WTC11 (cell line): ENCODE measurements at regions not wholly inside any gene's neighbourhood (a gene's known extent, or its start where the extent isn't known, plus 50 kb on each side); places are given as distances from the start of the nearest gene placed in this dataset.
A peak's percentile ranks its signal among the peaks of the same experiment; 100 is the strongest.

Experiments
- ATAC-seq: fragments of 200-7000 bp; cut with Tn5 transposase; 2 replicates; pipeline ENCODE4 v1.10.0; 2021; ENCODE audit warnings: mild to moderate bottlenecking, moderate library complexity
- CTCF ChIA-PET: fragments of 300-600 bp; sonication (Branson Sonifier 250); formaldehyde crosslinking; loops from one replicate; lab custom pipeline; 2021; ENCODE audit warnings: antibody characterized with exemption; lab: Charles Lee
- POLR2A ChIA-PET: fragments of 350-600 bp; sonication (Branson Sonifier 250); formaldehyde crosslinking; loops from one replicate; lab custom pipeline; 2021; ENCODE audit warnings: antibody characterized with exemption; lab: Charles Lee
- DNase-seq: peaks from one replicate; pipeline ENCODE4 v3.0.0; 2021; ENCODE audit warnings: low spot score
- H3K27ac Mint-ChIP-seq: 2 replicates; pipeline ENCODE4 v1.8.0; 2021; ENCODE audit warnings: mixed read lengths
- H3K27me3 Mint-ChIP-seq: 2 replicates; pipeline ENCODE4 v1.8.0; 2021; ENCODE audit warnings: low read depth, mild to moderate bottlenecking, moderate library complexity, mixed read lengths
- H3K36me3 Mint-ChIP-seq: 2 replicates; pipeline ENCODE4 v1.8.0; 2021; ENCODE audit warnings: mixed read lengths
- H3K4me1 Mint-ChIP-seq: 2 replicates; pipeline ENCODE4 v1.8.0; 2022; ENCODE audit warnings: mixed read lengths
- H3K4me3 Mint-ChIP-seq: 2 replicates; pipeline ENCODE4 v1.8.0; 2021; ENCODE audit warnings: mild to moderate bottlenecking, moderate library complexity, mixed read lengths
- H3K9me3 Mint-ChIP-seq: 2 replicates; pipeline ENCODE4 v1.8.0; 2021; ENCODE audit warnings: mixed read lengths
- ATF2 ChIP-seq: sonication (generic); formaldehyde crosslinking; IDR thresholded peaks from 2 replicates; pipeline ENCODE4 v1.8.1; 2022; ENCODE audit warnings: low read depth, missing genetic modification reagents, borderline replicate concordance
- EMX1 ChIP-seq: fragments of 250-450 bp; sonication (Bioruptor Pico); IDR thresholded peaks from 2 replicates; pipeline ENCODE4 v1.8.0; 2021; ENCODE audit warnings: mild to moderate bottlenecking
- ESRRA ChIP-seq: sonication (generic); formaldehyde crosslinking; IDR thresholded peaks from 2 replicates; pipeline ENCODE4 v1.8.1; 2022; ENCODE audit warnings: mild to moderate bottlenecking, missing genetic modification reagents, borderline replicate concordance
- ETV6 ChIP-seq: sonication (generic); formaldehyde crosslinking; IDR thresholded peaks from 2 replicates; pipeline ENCODE4 v1.8.1; 2022; ENCODE audit warnings: mild to moderate bottlenecking, missing genetic modification reagents
- GRHL2 ChIP-seq: fragments of 250-450 bp; sonication (Bioruptor Pico); IDR thresholded peaks from 2 replicates; pipeline ENCODE4 v1.8.0; 2022; ENCODE audit warnings: mild to moderate bottlenecking, moderate library complexity; ENCODE audit not compliant: insufficient replicate concordance, severe bottlenecking
- HMGXB4 ChIP-seq: sonication (generic); formaldehyde crosslinking; IDR thresholded peaks from 2 replicates; pipeline ENCODE4 v1.8.1; 2023; ENCODE audit warnings: mild to moderate bottlenecking, moderate library complexity, missing genetic modification reagents
- KAT7 ChIP-seq: sonication (generic); formaldehyde crosslinking; IDR thresholded peaks from 2 replicates; pipeline ENCODE4 v1.8.1; 2023; ENCODE audit warnings: missing genetic modification reagents, mild to moderate bottlenecking, borderline replicate concordance
- MAX ChIP-seq: sonication (generic); formaldehyde crosslinking; IDR thresholded peaks from 2 replicates; pipeline ENCODE4 v1.8.0; 2022; ENCODE audit warnings: mild to moderate bottlenecking, missing genetic modification reagents
- NFE2L1 ChIP-seq: sonication (generic); formaldehyde crosslinking; IDR thresholded peaks from 2 replicates; pipeline ENCODE4 v1.8.1; 2023; ENCODE audit warnings: missing genetic modification reagents
- OVOL2 ChIP-seq: fragments of 250-450 bp; sonication (Bioruptor Pico); IDR thresholded peaks from 2 replicates; pipeline ENCODE4 v1.9.0; 2021; ENCODE audit warnings: mild to moderate bottlenecking, borderline replicate concordance
- RELA ChIP-seq: sonication (generic); formaldehyde crosslinking; IDR thresholded peaks from 2 replicates; pipeline ENCODE4 v1.8.1; 2022; ENCODE audit warnings: missing genetic modification reagents, mild to moderate bottlenecking, borderline replicate concordance
- RORB ChIP-seq: fragments of 250-450 bp; sonication (Bioruptor Pico); IDR thresholded peaks from 2 replicates; pipeline ENCODE4 v1.9.0; 2021; ENCODE audit warnings: mild to moderate bottlenecking
- SMAD4 ChIP-seq: sonication (generic); formaldehyde crosslinking; IDR thresholded peaks from 2 replicates; pipeline ENCODE4 v1.8.0; 2022; ENCODE audit warnings: mild to moderate bottlenecking, missing genetic modification reagents
- TP53 ChIP-seq: sonication (generic); formaldehyde crosslinking; IDR thresholded peaks from 2 replicates; pipeline ENCODE4 v1.8.1; 2023; ENCODE audit warnings: mild to moderate bottlenecking, missing genetic modification reagents
- ZBTB43 ChIP-seq: sonication (generic); formaldehyde crosslinking; IDR thresholded peaks from 2 replicates; pipeline ENCODE4 v1.8.1; 2023; ENCODE audit warnings: mild to moderate bottlenecking, missing genetic modification reagents
- ZMAT4 ChIP-seq: fragments of 250-450 bp; sonication (Bioruptor Pico); IDR thresholded peaks from 2 replicates; pipeline ENCODE4 v1.9.0; 2021; ENCODE audit warnings: mild to moderate bottlenecking
- ZNF263 ChIP-seq: sonication (generic); formaldehyde crosslinking; IDR thresholded peaks from 2 replicates; pipeline ENCODE4 v1.8.1; 2022; ENCODE audit warnings: low read depth, mild to moderate bottlenecking, moderate library complexity, missing genetic modification reagents
- TF ChIP-seq, protein P1 (sequence below): sonication (generic); formaldehyde crosslinking; IDR thresholded peaks from 2 replicates; pipeline ENCODE4 v1.8.1; 2022; ENCODE audit warnings: missing genetic modification reagents, borderline replicate concordance
- TF ChIP-seq, protein P2 (sequence below): fragments of 250-450 bp; sonication (Bioruptor Pico); IDR thresholded peaks from 2 replicates; pipeline ENCODE4 v1.9.0; 2021; ENCODE audit warnings: mild to moderate bottlenecking
- TF ChIP-seq, protein P3 (sequence below): fragments of 250-450 bp; sonication (Bioruptor Pico); conservative IDR thresholded peaks from 2 replicates; pipeline ENCODE4 v1.9.0; 2021; ENCODE audit warnings: mild to moderate bottlenecking
- TF ChIP-seq, protein P4 (sequence below): sonication (generic); formaldehyde crosslinking; IDR thresholded peaks from 2 replicates; pipeline ENCODE4 v1.8.0; 2023; ENCODE audit warnings: missing genetic modification reagents

GRCh38 chr15:77775837-77776236 is 143.1 kb upstream of the LINGO1 start:
- ChIA-PET CTCF (interaction anchor here (0.7 to 1.8 kb wide), 5 partner anchors 8 to 143 kb away, joined by 3 to 16 read pairs (median 4); no protein-coding TSS in a partner anchor), POLR2A (no interaction called here)
- H3K4me1 Mint-ChIP-seq: 0 out of 2 replicates have a peak, but pooled peaks cover 4% of the 10 kb centered on the region
- no peak for TF ChIP-seq NFE2L1
- no peak for TF ChIP-seq KAT7
- TF ChIP-seq, protein P1, sequence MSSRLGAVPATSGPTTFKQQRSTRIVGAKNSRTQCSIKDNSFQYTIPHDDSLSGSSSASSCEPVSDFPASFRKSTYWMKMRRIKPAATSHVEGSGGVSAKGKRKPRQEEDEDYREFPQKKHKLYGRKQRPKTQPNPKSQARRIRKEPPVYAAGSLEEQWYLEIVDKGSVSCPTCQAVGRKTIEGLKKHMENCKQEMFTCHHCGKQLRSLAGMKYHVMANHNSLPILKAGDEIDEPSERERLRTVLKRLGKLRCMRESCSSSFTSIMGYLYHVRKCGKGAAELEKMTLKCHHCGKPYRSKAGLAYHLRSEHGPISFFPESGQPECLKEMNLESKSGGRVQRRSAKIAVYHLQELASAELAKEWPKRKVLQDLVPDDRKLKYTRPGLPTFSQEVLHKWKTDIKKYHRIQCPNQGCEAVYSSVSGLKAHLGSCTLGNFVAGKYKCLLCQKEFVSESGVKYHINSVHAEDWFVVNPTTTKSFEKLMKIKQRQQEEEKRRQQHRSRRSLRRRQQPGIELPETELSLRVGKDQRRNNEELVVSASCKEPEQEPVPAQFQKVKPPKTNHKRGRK (CRISPR knock-in tag): no peak
- TF ChIP-seq ATF2 (CRISPR knock-in tag): no peak
- TF ChIP-seq, protein P2, sequence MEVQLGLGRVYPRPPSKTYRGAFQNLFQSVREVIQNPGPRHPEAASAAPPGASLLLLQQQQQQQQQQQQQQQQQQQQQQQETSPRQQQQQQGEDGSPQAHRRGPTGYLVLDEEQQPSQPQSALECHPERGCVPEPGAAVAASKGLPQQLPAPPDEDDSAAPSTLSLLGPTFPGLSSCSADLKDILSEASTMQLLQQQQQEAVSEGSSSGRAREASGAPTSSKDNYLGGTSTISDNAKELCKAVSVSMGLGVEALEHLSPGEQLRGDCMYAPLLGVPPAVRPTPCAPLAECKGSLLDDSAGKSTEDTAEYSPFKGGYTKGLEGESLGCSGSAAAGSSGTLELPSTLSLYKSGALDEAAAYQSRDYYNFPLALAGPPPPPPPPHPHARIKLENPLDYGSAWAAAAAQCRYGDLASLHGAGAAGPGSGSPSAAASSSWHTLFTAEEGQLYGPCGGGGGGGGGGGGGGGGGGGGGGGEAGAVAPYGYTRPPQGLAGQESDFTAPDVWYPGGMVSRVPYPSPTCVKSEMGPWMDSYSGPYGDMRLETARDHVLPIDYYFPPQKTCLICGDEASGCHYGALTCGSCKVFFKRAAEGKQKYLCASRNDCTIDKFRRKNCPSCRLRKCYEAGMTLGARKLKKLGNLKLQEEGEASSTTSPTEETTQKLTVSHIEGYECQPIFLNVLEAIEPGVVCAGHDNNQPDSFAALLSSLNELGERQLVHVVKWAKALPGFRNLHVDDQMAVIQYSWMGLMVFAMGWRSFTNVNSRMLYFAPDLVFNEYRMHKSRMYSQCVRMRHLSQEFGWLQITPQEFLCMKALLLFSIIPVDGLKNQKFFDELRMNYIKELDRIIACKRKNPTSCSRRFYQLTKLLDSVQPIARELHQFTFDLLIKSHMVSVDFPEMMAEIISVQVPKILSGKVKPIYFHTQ (CRISPR knock-in tag): no peak
- TF ChIP-seq ETV6: no peak
- TF ChIP-seq EMX1 (CRISPR knock-in tag): no peak
- no peak for TF ChIP-seq GRHL2 (CRISPR knock-in tag)
- DNase-seq: no peak
- no peaks in the 10 kb centered on the region for H3K27me3 Mint-ChIP-seq
- no peak for ATAC-seq
- H3K9me3 Mint-ChIP-seq: peaks cover 21% of the 10 kb centered on the region
- H3K36me3 Mint-ChIP-seq: peaks cover 11% of the 10 kb centered on the region
- peak overlapping the region; percentile 43; the same call in 1 of the 2 replicates for H3K27ac Mint-ChIP-seq
- no peak overlapping the region for H3K4me3 Mint-ChIP-seq

DNA sequence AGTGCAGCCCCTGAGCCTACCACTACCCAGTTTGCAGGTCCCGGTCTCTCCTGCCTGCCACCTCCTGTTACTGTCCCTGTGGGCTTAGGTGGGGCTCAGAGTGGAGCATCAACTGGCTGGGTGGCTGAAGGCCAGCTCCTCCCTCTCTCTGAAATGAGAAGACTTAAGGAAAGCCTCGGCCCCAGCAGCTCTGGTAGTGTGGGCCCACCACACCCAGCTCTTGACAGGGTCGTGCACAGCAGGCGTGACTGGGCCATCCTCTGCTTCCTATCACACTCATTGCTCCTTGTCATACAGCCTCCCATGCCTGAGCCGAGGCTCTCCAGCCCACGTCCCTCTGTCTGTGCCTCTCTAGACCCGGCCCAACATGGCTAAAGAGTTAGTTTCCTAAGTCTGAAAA is 142.7 kb upstream of the LINGO1 start:
- POLR2A ChIA-PET: no interaction called here
- no peaks in the 10 kb centered on the region for H3K27me3 Mint-ChIP-seq
- TF ChIP-seq, protein P3, sequence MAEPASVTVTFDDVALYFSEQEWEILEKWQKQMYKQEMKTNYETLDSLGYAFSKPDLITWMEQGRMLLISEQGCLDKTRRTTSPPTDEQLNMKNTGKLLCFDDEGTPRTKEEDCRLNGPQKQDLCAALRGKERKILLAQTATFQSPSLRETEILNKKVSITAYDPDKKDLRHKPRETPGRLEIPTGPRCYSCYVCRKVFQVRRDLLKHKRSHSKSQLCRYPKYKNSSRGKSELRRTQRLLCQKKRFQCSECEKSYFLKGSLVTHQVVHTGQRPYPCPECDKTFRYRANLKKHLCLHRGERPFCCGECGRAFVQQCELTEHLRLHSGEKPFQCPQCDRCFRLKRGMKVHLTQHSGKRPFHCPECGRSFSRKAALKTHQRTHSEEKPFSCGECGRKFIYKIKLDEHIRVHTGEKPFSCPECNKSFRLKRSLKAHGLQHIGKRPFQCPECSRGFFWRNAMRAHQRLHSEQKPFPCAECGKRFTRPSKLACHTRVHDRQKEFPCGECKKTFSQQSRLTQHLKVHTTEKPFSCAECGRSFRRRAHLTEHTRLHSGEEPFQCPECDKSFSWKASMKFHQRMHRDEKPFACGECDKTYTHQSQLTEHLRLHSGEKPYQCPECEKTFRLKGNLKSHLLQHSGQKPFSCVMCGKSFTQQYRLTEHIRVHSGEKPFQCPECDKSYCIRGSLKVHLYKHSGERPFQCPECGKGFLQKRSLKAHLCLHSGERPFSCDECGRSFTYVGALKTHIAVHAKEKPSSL (CRISPR knock-in tag): no peak
- TF ChIP-seq RORB (no peak), ZBTB43 (no peak), TP53 (CRISPR knock-in tag) (no peak), OVOL2 (CRISPR knock-in tag) (no peak), RELA (no peak), ZMAT4 (no peak), HMGXB4 (CRISPR knock-in tag) (no peak), ESRRA (CRISPR knock-in tag) (no peak), ZNF263 (no peak), SMAD4 (no peak), MAX (CRISPR knock-in tag) (no peak)
- TF ChIP-seq, protein P4, sequence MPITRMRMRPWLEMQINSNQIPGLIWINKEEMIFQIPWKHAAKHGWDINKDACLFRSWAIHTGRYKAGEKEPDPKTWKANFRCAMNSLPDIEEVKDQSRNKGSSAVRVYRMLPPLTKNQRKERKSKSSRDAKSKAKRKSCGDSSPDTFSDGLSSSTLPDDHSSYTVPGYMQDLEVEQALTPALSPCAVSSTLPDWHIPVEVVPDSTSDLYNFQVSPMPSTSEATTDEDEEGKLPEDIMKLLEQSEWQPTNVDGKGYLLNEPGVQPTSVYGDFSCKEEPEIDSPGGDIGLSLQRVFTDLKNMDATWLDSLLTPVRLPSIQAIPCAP (CRISPR knock-in tag): no peak

More for the DNA sequence above, 142.7 kb upstream of the LINGO1 start:
- CTCF ChIA-PET: interaction anchor here (0.7 to 4.3 kb wide), 4 partner anchors 9 to 120 kb away, joined by 3 to 25 read pairs (median 3); no protein-coding TSS in a partner anchor
- no peak overlapping the region for H3K4me3 Mint-ChIP-seq
- H3K9me3 Mint-ChIP-seq: peaks cover 21% of the 10 kb centered on the region
- peaks cover 11% of the 10 kb centered on the region for H3K36me3 Mint-ChIP-seq
- peak overlapping the region; percentile 43; the same call in 1 of the 2 replicates for H3K27ac Mint-ChIP-seq
- H3K4me1 Mint-ChIP-seq: 0 out of 2 replicates have a peak, but pooled peaks cover 4% of the 10 kb centered on the region
- ATAC-seq: no peak
- DNase-seq: no peak
